ENCODE measurements at regions not wholly inside any gene's neighbourhood (a gene's known extent, or its start where the extent isn't known, plus 50 kb on each side); places are given as distances from the start of the nearest gene placed in this dataset.

DNA sequence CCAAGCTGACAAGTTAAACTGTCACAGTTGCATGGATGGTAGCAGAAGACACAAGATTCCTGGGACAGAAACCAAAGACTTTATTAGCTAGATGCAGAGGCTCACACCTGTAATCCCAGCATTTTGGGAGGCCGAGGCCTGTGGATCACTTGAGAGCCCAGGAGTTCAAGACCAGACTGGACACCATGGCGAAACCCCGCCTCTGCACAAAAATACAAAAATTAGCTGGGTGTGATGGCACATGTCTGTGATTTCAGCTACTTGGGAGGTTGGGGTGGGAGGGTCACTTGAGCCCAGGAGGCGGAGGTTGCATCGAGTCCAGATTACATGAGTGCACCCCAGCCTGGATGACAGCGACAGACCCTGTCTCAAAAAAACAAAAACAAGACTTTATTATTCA lies 346.6 kb downstream of the IRS2 start:
- Histone ChIP-seq H3K9me3 (ENCODE audit: control insufficient read depth, insufficient read depth, low read length) (no peaks in the 10 kb centered on the region), H3K4me1 (ENCODE audit: control insufficient read depth, insufficient read depth, low read length) (no peaks in the 10 kb centered on the region), H3K9ac (ENCODE audit: low read depth, low read length) (no peak overlapping the region), H3K27me3 (ENCODE audit: control insufficient read depth, insufficient read depth, low read length) (no peaks in the 10 kb centered on the region), H3K27ac (ENCODE audit: low read depth, low read length) (no peak overlapping the region), H3K4me3 (ENCODE audit: low read depth, low read length) (no peak overlapping the region), H3K36me3 (ENCODE audit: control insufficient read depth, insufficient read depth, low read length) (no peaks in the 10 kb centered on the region)

DNA sequence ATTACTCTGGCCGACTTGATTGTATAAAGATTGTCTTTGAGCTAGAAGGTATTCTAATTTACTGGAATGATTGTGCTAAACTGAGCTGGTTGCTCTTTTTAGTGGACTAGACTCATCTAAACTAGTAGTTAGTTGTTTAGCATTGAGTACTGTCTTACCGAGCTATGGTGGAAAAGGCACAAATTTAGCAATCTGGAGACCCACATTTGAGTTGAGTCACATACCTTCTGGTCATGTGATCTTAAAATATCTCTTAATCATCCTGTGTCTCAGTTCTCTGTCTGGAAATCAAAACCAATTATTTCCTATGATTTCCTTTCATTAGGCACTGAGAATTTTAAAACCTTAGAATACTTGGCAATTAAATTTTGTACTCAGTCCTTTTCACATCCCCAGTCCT lies 349.5 kb downstream of the IRS2 start:
- no peaks in the 10 kb centered on the region for H3K36me3 ChIP-seq (ENCODE audit: control insufficient read depth, insufficient read depth, low read length)
- H3K27ac ChIP-seq (ENCODE audit: low read depth, low read length) = no peak overlapping the region
- H3K9ac ChIP-seq (ENCODE audit: low read depth, low read length) = no peak overlapping the region
- no peaks in the 10 kb centered on the region for H3K27me3 ChIP-seq (ENCODE audit: control insufficient read depth, insufficient read depth, low read length)
- H3K4me3 ChIP-seq (ENCODE audit: low read depth, low read length) = no peak overlapping the region
- H3K9me3 ChIP-seq (ENCODE audit: control insufficient read depth, insufficient read depth, low read length) = peaks cover 8% of the 10 kb centered on the region; the same call in 1 of the 2 replicates
- H3K4me1 ChIP-seq (ENCODE audit: control insufficient read depth, insufficient read depth, low read length) = no peaks in the 10 kb centered on the region

DNA sequence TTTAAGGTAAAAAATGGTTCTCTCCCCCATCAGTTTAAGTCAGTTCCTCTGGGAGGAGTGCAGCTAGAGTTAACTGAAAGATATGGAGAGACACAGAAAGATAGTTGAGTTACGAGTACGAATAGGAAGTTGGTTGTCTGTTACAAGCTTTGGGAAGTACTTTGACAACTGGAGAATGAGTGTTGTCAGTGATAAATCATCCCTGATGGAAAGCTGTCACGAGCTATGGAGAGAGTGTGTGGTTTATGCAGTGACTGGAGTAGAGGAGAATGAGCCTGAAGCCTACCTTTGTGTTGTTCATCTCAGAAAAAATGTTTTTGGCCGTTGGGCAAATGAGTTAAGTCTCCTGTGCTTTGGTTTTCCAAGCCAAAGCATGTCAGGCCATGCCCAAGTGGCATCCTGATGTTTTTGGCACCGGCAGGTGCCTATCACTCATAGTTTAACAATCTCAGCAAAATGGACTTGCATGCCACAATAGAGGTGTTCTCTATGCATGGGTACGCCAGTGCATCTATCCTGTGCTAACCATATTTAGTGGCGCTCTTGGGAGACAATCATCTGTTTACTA lies 350.2 kb downstream of the IRS2 start:
- H3K36me3 ChIP-seq (ENCODE audit: control insufficient read depth, insufficient read depth, low read length) = no peaks in the 10 kb centered on the region
- H3K4me1 ChIP-seq (ENCODE audit: control insufficient read depth, insufficient read depth, low read length) = no peaks in the 10 kb centered on the region
- H3K9ac ChIP-seq (ENCODE audit: low read depth, low read length) = no peak overlapping the region
- H3K4me3 ChIP-seq (ENCODE audit: low read depth, low read length) = no peak overlapping the region
- no peak overlapping the region for H3K27ac ChIP-seq (ENCODE audit: low read depth, low read length)
- H3K9me3 ChIP-seq (ENCODE audit: control insufficient read depth, insufficient read depth, low read length) = peaks cover 8% of the 10 kb centered on the region
- H3K27me3 ChIP-seq (ENCODE audit: control insufficient read depth, insufficient read depth, low read length) = no peaks in the 10 kb centered on the region

GRCh38 chr13:109431217-109431616 lies 355.2 kb downstream of the IRS2 start:
- Histone ChIP-seq H3K4me1 (ENCODE audit: control insufficient read depth, insufficient read depth, low read length) (no peaks in the 10 kb centered on the region), H3K4me3 (ENCODE audit: low read depth, low read length) (no peak overlapping the region), H3K27ac (ENCODE audit: low read depth, low read length) (no peak overlapping the region), H3K36me3 (ENCODE audit: control insufficient read depth, insufficient read depth, low read length) (no peaks in the 10 kb centered on the region), H3K27me3 (ENCODE audit: control insufficient read depth, insufficient read depth, low read length) (no peaks in the 10 kb centered on the region), H3K9ac (ENCODE audit: low read depth, low read length) (no peak overlapping the region), H3K9me3 (ENCODE audit: control insufficient read depth, insufficient read depth, low read length) (peaks cover 12% of the 10 kb centered on the region)

- Histone ChIP-seq H3K4me3 (ENCODE audit: low read depth, low read length) (no peak overlapping the region), H3K27ac (ENCODE audit: low read depth, low read length) (no peak overlapping the region), H3K9me3 (ENCODE audit: control insufficient read depth, insufficient read depth, low read length) (peaks cover 12% of the 10 kb centered on the region), H3K36me3 (ENCODE audit: control insufficient read depth, insufficient read depth, low read length) (no peaks in the 10 kb centered on the region), H3K9ac (ENCODE audit: low read depth, low read length) (no peak overlapping the region), H3K27me3 (ENCODE audit: control insufficient read depth, insufficient read depth, low read length) (no peaks in the 10 kb centered on the region), H3K4me1 (ENCODE audit: control insufficient read depth, insufficient read depth, low read length) (no peaks in the 10 kb centered on the region)
Measured at GRCh38 chr13:109428146-109428545, 358.2 kb downstream of the IRS2 start.

DNA sequence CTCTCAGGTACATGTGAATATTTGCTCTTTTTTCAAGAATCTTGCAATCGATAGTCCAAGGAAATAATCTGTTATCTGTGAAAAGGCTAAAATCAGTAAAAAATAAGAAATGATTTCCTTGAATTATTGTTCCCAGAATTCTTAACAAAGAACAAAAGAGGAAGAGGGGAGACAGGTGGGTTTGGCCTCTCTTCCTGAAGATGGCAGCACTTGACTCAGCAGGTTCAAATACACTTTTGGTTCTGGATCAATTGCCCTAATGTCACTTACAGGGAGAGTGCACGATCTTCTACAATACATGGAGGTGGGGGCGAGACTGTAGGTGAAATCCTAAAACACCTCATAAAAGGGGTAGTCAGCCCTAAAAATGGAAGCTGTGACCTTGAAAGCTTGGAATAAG lies 358.7 kb downstream of the IRS2 start:
- Histone ChIP-seq H3K9ac (ENCODE audit: low read depth, low read length) (no peak overlapping the region), H3K36me3 (ENCODE audit: control insufficient read depth, insufficient read depth, low read length) (no peaks in the 10 kb centered on the region), H3K27me3 (ENCODE audit: control insufficient read depth, insufficient read depth, low read length) (no peaks in the 10 kb centered on the region), H3K9me3 (ENCODE audit: control insufficient read depth, insufficient read depth, low read length) (peaks cover 9% of the 10 kb centered on the region), H3K27ac (ENCODE audit: low read depth, low read length) (no peak overlapping the region), H3K4me1 (ENCODE audit: control insufficient read depth, insufficient read depth, low read length) (no peaks in the 10 kb centered on the region), H3K4me3 (ENCODE audit: low read depth, low read length) (no peak overlapping the region)

DNA sequence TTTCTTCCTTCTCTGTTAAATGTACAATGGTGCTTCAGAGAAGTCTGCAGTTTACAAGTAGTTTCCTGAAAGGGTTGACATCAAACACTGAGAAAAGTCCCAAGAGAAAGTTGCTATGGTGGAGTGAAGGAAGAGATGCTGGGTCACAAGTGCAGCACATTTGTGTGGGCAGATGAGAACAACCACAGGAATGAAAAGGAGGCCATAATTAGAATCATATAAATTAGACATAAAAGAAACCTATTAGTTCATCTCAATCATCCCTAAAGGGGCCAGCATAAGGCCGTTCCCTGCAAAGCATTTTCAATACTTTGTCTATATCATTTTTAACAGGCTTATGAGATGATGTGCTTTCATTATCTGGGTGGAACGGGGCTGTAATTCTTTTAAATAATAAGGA lies 359.2 kb downstream of the IRS2 start:
- Histone ChIP-seq H3K27me3 (ENCODE audit: control insufficient read depth, insufficient read depth, low read length) (no peaks in the 10 kb centered on the region), H3K4me3 (ENCODE audit: low read depth, low read length) (no peak overlapping the region), H3K9ac (ENCODE audit: low read depth, low read length) (no peak overlapping the region), H3K27ac (ENCODE audit: low read depth, low read length) (no peak overlapping the region), H3K36me3 (ENCODE audit: control insufficient read depth, insufficient read depth, low read length) (no peaks in the 10 kb centered on the region), H3K4me1 (ENCODE audit: control insufficient read depth, insufficient read depth, low read length) (no peaks in the 10 kb centered on the region), H3K9me3 (ENCODE audit: control insufficient read depth, insufficient read depth, low read length) (peaks cover 4% of the 10 kb centered on the region)

DNA sequence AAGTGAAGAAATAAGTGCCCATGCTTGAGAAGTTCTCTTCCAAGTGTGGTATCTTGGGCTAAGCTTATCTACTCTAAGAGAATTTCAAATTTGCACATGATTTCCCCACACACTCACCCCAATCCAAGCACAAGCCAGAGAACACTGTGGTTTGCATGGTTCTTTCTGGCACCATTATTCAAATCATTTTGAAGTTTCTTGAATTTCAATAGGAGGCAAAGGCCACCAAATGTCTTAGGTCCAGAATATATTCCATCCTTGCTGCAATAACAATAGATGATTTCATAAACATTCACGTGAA lies 359.7 kb downstream of the IRS2 start:
- Histone ChIP-seq H3K27me3 (ENCODE audit: control insufficient read depth, insufficient read depth, low read length) (no peaks in the 10 kb centered on the region), H3K4me3 (ENCODE audit: low read depth, low read length) (no peak overlapping the region), H3K36me3 (ENCODE audit: control insufficient read depth, insufficient read depth, low read length) (no peaks in the 10 kb centered on the region), H3K27ac (ENCODE audit: low read depth, low read length) (no peak overlapping the region), H3K9ac (ENCODE audit: low read depth, low read length) (no peak overlapping the region), H3K9me3 (ENCODE audit: control insufficient read depth, insufficient read depth, low read length) (peaks cover 4% of the 10 kb centered on the region), H3K4me1 (ENCODE audit: control insufficient read depth, insufficient read depth, low read length) (no peaks in the 10 kb centered on the region)

- no peaks in the 10 kb centered on the region for H3K27me3 ChIP-seq (ENCODE audit: control insufficient read depth, insufficient read depth, low read length)
- H3K9ac ChIP-seq (ENCODE audit: low read depth, low read length) = no peak overlapping the region
- H3K4me1 ChIP-seq (ENCODE audit: control insufficient read depth, insufficient read depth, low read length) = no peaks in the 10 kb centered on the region
- no peak overlapping the region for H3K27ac ChIP-seq (ENCODE audit: low read depth, low read length)
- H3K4me3 ChIP-seq (ENCODE audit: low read depth, low read length) = no peak overlapping the region
- H3K36me3 ChIP-seq (ENCODE audit: control insufficient read depth, insufficient read depth, low read length) = no peaks in the 10 kb centered on the region
- H3K9me3 ChIP-seq (ENCODE audit: control insufficient read depth, insufficient read depth, low read length) = peaks cover 4% of the 10 kb centered on the region
Measured at GRCh38 chr13:109425821-109426689, 360.3 kb downstream of the IRS2 start.

DNA sequence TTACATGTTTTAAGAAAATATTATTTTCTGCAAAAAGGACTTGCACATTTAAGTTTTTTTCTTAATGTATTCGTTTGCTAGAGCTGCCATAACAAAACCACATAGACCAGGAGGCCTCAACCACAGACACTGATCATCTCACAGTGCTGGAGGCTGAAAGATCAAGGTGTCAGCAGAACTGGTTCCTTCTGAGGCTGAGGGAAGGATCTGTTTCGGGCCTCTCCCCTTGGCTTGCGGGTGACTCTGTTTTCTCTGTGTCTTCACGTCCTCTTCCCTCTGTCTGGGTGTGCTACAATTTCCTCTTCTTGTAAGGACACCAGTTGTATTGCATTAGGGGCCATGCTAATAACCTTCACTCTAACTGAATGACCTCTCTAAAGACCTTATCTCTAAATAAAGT lies 364.2 kb downstream of the IRS2 start:
- Histone ChIP-seq H3K27me3 (ENCODE audit: control insufficient read depth, insufficient read depth, low read length) (no peaks in the 10 kb centered on the region), H3K27ac (ENCODE audit: low read depth, low read length) (no peak overlapping the region), H3K36me3 (ENCODE audit: control insufficient read depth, insufficient read depth, low read length) (no peaks in the 10 kb centered on the region), H3K4me3 (ENCODE audit: low read depth, low read length) (no peak overlapping the region), H3K4me1 (ENCODE audit: control insufficient read depth, insufficient read depth, low read length) (no peaks in the 10 kb centered on the region), H3K9ac (ENCODE audit: low read depth, low read length) (no peak overlapping the region), H3K9me3 (ENCODE audit: control insufficient read depth, insufficient read depth, low read length) (no peaks in the 10 kb centered on the region)

GRCh38 chr13:109419896-109420295 lies 366.5 kb downstream of the IRS2 start:
- Histone ChIP-seq H3K4me1 (ENCODE audit: control insufficient read depth, insufficient read depth, low read length) (no peaks in the 10 kb centered on the region), H3K27me3 (ENCODE audit: control insufficient read depth, insufficient read depth, low read length) (no peaks in the 10 kb centered on the region), H3K27ac (ENCODE audit: low read depth, low read length) (no peak overlapping the region), H3K9ac (ENCODE audit: low read depth, low read length) (no peak overlapping the region), H3K36me3 (ENCODE audit: control insufficient read depth, insufficient read depth, low read length) (no peaks in the 10 kb centered on the region), H3K9me3 (ENCODE audit: control insufficient read depth, insufficient read depth, low read length) (no peaks in the 10 kb centered on the region), H3K4me3 (ENCODE audit: low read depth, low read length) (no peak overlapping the region)

Measured in HUES48 (cell line).